Stomach (tissue), 4 donors: ENCODE measurements at regions not wholly inside any gene's neighbourhood (a gene's known extent, or its start where the extent isn't known, plus 50 kb on each side); places are given as distances from the start of the nearest gene placed in this dataset.

Experiments used
- EP300 ChIP-seq: sonication (generic); formaldehyde crosslinking; IDR thresholded peaks from one replicate; pipeline ENCODE4 v1.6.1; 2017; ENCODE audit warnings: antibody characterized with exemption
- POLR2A ChIP-seq, 4 donors: fragments of 450-650 bp; IDR thresholded peaks; one replicate each; pipeline ENCODE4 v1.6.1; 2016; ENCODE audit warnings: antibody characterized with exemption in 4 of 4, control low read depth in 2 of 4, mild to moderate bottlenecking in 1 of 4, moderate library complexity in 1 of 4
- POLR2AphosphoS5 ChIP-seq, 3 donors: sonication (generic); formaldehyde crosslinking; IDR thresholded peaks; one replicate each; pipeline ENCODE4 v1.6.1; 2016; ENCODE audit warnings: antibody characterized with exemption in 3 of 3
- TF ChIP-seq, protein P1 (sequence below), 7 experiments: fragments of 450-650 bp in 4 of 7; fragments of 200-600 bp in 3 of 7; sonication (generic) in 3 of 7; IDR thresholded peaks; one replicate each; pipeline ENCODE4 v1.5.1; 2016 to 2019; ENCODE audit warnings: antibody characterized with exemption in 7 of 7, control low read depth in 2 of 7, mild to moderate bottlenecking in 1 of 7

DNA sequence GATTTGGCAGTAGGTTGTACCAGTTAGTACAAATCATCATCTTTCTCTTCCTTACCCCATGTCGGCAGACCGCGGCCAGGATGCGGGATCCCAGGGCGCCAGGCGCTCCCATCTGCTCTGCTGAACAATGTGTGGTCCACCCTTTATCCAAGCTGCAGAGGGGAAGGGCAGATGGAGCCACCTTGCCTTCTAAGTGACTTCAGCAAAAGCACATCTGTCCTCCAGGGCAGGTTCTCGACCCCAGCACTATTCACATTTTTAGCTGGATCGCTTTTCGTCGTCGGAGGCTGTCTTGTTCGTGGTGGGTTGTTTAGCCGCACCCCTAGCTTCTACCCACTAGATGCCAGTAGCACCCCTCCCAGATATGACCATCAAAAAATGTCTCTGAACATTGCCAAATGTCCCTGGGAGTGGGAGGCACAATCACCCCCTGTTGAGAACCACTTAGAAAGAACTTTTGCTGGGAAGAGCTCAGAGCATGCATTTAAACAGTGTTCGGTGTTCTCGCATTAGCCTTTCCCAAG lies 58.1 kb upstream of the SIM2 start:
- TF ChIP-seq, protein P1, sequence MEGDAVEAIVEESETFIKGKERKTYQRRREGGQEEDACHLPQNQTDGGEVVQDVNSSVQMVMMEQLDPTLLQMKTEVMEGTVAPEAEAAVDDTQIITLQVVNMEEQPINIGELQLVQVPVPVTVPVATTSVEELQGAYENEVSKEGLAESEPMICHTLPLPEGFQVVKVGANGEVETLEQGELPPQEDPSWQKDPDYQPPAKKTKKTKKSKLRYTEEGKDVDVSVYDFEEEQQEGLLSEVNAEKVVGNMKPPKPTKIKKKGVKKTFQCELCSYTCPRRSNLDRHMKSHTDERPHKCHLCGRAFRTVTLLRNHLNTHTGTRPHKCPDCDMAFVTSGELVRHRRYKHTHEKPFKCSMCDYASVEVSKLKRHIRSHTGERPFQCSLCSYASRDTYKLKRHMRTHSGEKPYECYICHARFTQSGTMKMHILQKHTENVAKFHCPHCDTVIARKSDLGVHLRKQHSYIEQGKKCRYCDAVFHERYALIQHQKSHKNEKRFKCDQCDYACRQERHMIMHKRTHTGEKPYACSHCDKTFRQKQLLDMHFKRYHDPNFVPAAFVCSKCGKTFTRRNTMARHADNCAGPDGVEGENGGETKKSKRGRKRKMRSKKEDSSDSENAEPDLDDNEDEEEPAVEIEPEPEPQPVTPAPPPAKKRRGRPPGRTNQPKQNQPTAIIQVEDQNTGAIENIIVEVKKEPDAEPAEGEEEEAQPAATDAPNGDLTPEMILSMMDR (IDR thresholded peaks at IDR 0.05) = no peak
- no peak for TF ChIP-seq EP300
- TF ChIP-seq POLR2AphosphoS5 (IDR thresholded peaks at IDR 0.05) = no peak
- no peak for TF ChIP-seq POLR2A (IDR thresholded peaks at IDR 0.05)
